GM23248 (cell line): ENCODE measurements at regions not wholly inside any gene's neighbourhood (a gene's known extent, or its start where the extent isn't known, plus 50 kb on each side); places are given as distances from the start of the nearest gene placed in this dataset.

Experiments
- EZH2 ChIP-seq: fragments of 200-600 bp; sonication (generic); IDR thresholded peaks from 2 replicates; pipeline ENCODE4 v1.6.1; 2018; ENCODE audit warnings: antibody characterized with exemption, mild to moderate bottlenecking; ENCODE audit not compliant: insufficient read depth, poor library complexity, severe bottlenecking
- EZH2phosphoT487 ChIP-seq: fragments of 200-600 bp; sonication (generic); IDR thresholded peaks from 2 replicates; pipeline ENCODE4 v1.6.1; 2018; ENCODE audit warnings: antibody characterized with exemption, moderate library complexity, mild to moderate bottlenecking, low read depth; ENCODE audit not compliant: insufficient read depth

- TF ChIP-seq EZH2phosphoT487 (no peak), EZH2 (no peak)
Measured at GRCh38 chr3:38967693-38967989, 84.1 kb downstream of the SCN11A start.
